Keratinocyte (primary cell): ENCODE measurements at regions not wholly inside any gene's neighbourhood (a gene's known extent, or its start where the extent isn't known, plus 50 kb on each side); places are given as distances from the start of the nearest gene placed in this dataset.

ENCODE experiments used
- DNase-seq: peaks from one replicate; pipeline ENCODE4 v3.0.0-alpha.2; 2011; ENCODE audit warnings: low read depth, missing footprints, low spot score
- FAIRE-seq: peaks from 2 replicates; lab custom pipeline; 2011; peaks lifted over from hg19 to GRCh38; lab: Jason Lieb, UNC
- H2AFZ ChIP-seq: 2 replicates; pipeline ENCODE4 v1.6.0; 2012; ENCODE audit warnings: low read length, control low read depth, inconsistent platforms; ENCODE audit not compliant: control insufficient read depth
- H3K27ac ChIP-seq: 2 replicates; pipeline ENCODE4 v1.5.1; 2011; ENCODE audit warnings: low read length; ENCODE audit not compliant: control insufficient read depth, insufficient read depth
- H3K27me3 ChIP-seq: 3 replicates; pipeline ENCODE4 v1.6.0; 2011; ENCODE audit warnings: low read length; ENCODE audit not compliant: control insufficient read depth, insufficient read depth; ENCODE audit errors: extremely low read depth
- H3K36me3 ChIP-seq, 2 experiments: 2 replicates in 1 of 2; 3 replicates in 1 of 2; pipeline ENCODE4 v1.5.1; 2011; ENCODE audit warnings: low read length in 2 of 2, mild to moderate bottlenecking in 1 of 2; ENCODE audit not compliant: control insufficient read depth in 2 of 2, insufficient read depth in 2 of 2; ENCODE audit errors: extremely low read depth in 1 of 2
- H3K4me1 ChIP-seq: 3 replicates; pipeline ENCODE4 v1.5.1; 2011; ENCODE audit warnings: low read length; ENCODE audit not compliant: control insufficient read depth, insufficient read depth; ENCODE audit errors: extremely low read depth
- H3K4me2 ChIP-seq: 3 replicates; pipeline ENCODE4 v1.6.0; 2011; ENCODE audit warnings: low read depth, low read length; ENCODE audit not compliant: control insufficient read depth, insufficient read depth; ENCODE audit errors: extremely low read depth
- H3K4me3 ChIP-seq, 3 experiments: fragments of 200-600 bp in 1 of 3; sonication (generic) in 1 of 3; 2 replicates in 2 of 3; 3 replicates in 1 of 3; pipeline ENCODE4 v1.5.1; 2011 to 2016; ENCODE audit warnings: low read length in 3 of 3, mild to moderate bottlenecking in 3 of 3, control low read depth in 2 of 3, inconsistent platforms in 1 of 3, low read depth in 1 of 3, mixed read lengths in 1 of 3, mixed run types in 1 of 3, moderate library complexity in 1 of 3; ENCODE audit not compliant: control insufficient read depth in 2 of 3, insufficient read depth in 2 of 3; ENCODE audit errors: extremely low read depth in 1 of 3
- H3K79me2 ChIP-seq: 2 replicates; pipeline ENCODE4 v1.6.0; 2012; ENCODE audit warnings: low read length; ENCODE audit not compliant: control insufficient read depth, insufficient read depth
- H3K9ac ChIP-seq: 3 replicates; pipeline ENCODE4 v1.6.0; 2011; ENCODE audit warnings: low read length; ENCODE audit not compliant: control insufficient read depth, insufficient read depth; ENCODE audit errors: extremely low read depth
- H3K9me1 ChIP-seq: 3 replicates; pipeline ENCODE4 v1.6.0; 2011; ENCODE audit warnings: low read length; ENCODE audit not compliant: control insufficient read depth, insufficient read depth; ENCODE audit errors: extremely low read depth
- H3K9me3 ChIP-seq: 2 replicates; pipeline ENCODE4 v1.5.1; 2012; ENCODE audit warnings: low read depth, low read length; ENCODE audit not compliant: control insufficient read depth
- H4K20me1 ChIP-seq: 3 replicates; pipeline ENCODE4 v1.6.0; 2011; ENCODE audit warnings: low read length; ENCODE audit not compliant: control insufficient read depth, insufficient read depth; ENCODE audit errors: extremely low read depth
- EZH2 ChIP-seq: IDR thresholded peaks from one replicate; pipeline ENCODE4 v1.6.1; 2012; ENCODE audit warnings: inconsistent platforms, mild to moderate bottlenecking, low read length, moderate library complexity
- dilution Hi-C: fragments of 300-500 bp; cut with MboI; formaldehyde crosslinking; loops from one replicate; pipeline ENCODE4 v1.7.0; 2020; ENCODE audit warnings: low sequenced_read_pairs; ENCODE audit not compliant: extremely low pct_ligation_motif_present
- TF ChIP-seq, protein P1 (sequence below), 3 experiments: IDR thresholded peaks in 1 of 3; conservative IDR thresholded peaks in 1 of 3; optimal IDR thresholded peaks in 1 of 3; 2 replicates in 2 of 3; 3 replicates in 1 of 3; pipeline versions ENCODE3 to v1.5.1; 2011; ENCODE audit warnings: low read length in 3 of 3, mild to moderate bottlenecking in 3 of 3, moderate library complexity in 2 of 3, control low read depth in 1 of 3, inconsistent platforms in 1 of 3; ENCODE audit not compliant: insufficient read depth in 2 of 3; ENCODE audit errors: extremely low read depth in 1 of 3

DNA sequence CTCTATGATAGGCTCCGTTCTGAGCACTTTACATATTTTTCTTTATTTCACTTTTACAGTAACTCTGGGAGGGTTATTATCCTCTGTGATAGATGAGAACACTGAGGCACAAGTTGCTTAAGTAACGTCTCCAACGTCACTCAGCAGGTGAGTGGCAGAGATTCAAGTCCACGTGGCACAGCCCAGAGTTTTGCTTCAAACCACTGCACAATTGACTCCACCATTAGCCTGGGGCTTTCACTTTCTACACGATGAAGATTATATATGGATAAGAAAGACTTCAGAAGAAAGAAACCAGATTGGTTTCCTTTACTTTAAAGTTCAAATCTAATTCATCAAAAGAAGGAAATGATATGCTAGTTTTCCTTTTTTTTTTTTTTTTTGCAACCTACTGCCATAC, 245.9 kb downstream of the SYK start:
- no peaks in the 10 kb centered on the region for H3K79me2 ChIP-seq
- no peak overlapping the region for H3K27ac ChIP-seq
- H3K4me2 ChIP-seq: peak overlapping the region; percentile 20
- no peak overlapping the region for H2AFZ ChIP-seq
- H4K20me1 ChIP-seq: no peaks in the 10 kb centered on the region
- DNase-seq: no peak
- no peak overlapping the region for H3K4me3 ChIP-seq
- peaks cover 5% of the 10 kb centered on the region for H3K4me1 ChIP-seq
- no peaks in the 10 kb centered on the region for H3K9me1 ChIP-seq
- no peak for TF ChIP-seq EZH2
- TF ChIP-seq, protein P1, sequence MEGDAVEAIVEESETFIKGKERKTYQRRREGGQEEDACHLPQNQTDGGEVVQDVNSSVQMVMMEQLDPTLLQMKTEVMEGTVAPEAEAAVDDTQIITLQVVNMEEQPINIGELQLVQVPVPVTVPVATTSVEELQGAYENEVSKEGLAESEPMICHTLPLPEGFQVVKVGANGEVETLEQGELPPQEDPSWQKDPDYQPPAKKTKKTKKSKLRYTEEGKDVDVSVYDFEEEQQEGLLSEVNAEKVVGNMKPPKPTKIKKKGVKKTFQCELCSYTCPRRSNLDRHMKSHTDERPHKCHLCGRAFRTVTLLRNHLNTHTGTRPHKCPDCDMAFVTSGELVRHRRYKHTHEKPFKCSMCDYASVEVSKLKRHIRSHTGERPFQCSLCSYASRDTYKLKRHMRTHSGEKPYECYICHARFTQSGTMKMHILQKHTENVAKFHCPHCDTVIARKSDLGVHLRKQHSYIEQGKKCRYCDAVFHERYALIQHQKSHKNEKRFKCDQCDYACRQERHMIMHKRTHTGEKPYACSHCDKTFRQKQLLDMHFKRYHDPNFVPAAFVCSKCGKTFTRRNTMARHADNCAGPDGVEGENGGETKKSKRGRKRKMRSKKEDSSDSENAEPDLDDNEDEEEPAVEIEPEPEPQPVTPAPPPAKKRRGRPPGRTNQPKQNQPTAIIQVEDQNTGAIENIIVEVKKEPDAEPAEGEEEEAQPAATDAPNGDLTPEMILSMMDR (optimal IDR thresholded peaks at IDR 0.05 in 1 of 3, IDR thresholded peaks at IDR 0.05 in 1 of 3, conservative IDR thresholded peaks at IDR 0.05 in 1 of 3; ENCODE audit: extremely low read depth in 1 of 3, insufficient read depth in 2 of 3, low read length in 3 of 3): no peak
- H3K27me3 ChIP-seq: peaks cover 3% of the 10 kb centered on the region
- H3K9me3 ChIP-seq: no peaks in the 10 kb centered on the region
- dilution Hi-C loops: no loop called here
- H3K36me3 ChIP-seq: no peaks in the 10 kb centered on the region
- H3K9ac ChIP-seq: no peak overlapping the region
- FAIRE-seq: no peak

DNA sequence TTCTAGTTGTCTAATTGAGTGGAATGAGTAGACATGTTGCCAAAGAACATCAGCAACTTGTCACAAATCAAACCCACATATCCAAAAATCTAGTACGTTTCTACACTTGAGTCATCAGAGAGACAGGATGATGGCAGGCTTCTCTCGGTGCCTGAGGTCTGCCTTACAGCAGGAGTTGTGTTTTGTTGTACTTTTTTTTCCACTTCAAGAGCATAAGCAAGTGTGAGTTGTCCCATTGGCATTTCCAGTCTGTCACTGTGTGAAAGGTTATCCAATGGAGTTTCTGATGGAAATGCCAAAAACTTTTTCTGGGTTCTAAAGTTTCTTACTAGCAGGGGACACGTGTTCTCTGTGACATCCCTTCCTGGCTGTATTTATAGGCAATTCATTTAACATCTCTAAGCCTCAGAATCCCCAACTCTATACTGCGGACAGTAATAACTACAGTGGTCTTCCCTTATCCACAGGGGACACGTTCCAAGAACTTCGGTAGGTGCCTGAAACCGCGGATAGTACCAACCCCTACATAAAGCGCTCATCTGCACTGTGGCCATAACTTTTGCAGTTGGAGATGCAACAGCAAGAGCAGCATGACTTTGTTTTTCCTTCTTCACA, 246.5 kb downstream of the SYK start:
- peaks cover 5% of the 10 kb centered on the region for H3K4me1 ChIP-seq
- no peak for TF ChIP-seq EZH2
- TF ChIP-seq, protein P1 (optimal IDR thresholded peaks at IDR 0.05 in 1 of 3, IDR thresholded peaks at IDR 0.05 in 1 of 3, conservative IDR thresholded peaks at IDR 0.05 in 1 of 3; ENCODE audit: extremely low read depth in 1 of 3, insufficient read depth in 2 of 3, low read length in 3 of 3): no peak
- H3K9me3 ChIP-seq: no peaks in the 10 kb centered on the region
- peak overlapping the region; percentile 20 for H3K4me2 ChIP-seq
- no peaks in the 10 kb centered on the region for H3K9me1 ChIP-seq
- FAIRE-seq: peak; percentile 65
- H3K27me3 ChIP-seq: peaks cover 3% of the 10 kb centered on the region
- dilution Hi-C loops: no loop called here
- no peak overlapping the region for H3K27ac ChIP-seq
- no peaks in the 10 kb centered on the region for H3K79me2 ChIP-seq
- no peak overlapping the region for H3K9ac ChIP-seq
- no peaks in the 10 kb centered on the region for H4K20me1 ChIP-seq
- H3K36me3 ChIP-seq: no peaks in the 10 kb centered on the region
- DNase-seq: no peak
- H3K4me3 ChIP-seq: no peak overlapping the region
- no peak overlapping the region for H2AFZ ChIP-seq
